Stomach smooth muscle (tissue), 2 donors: ENCODE measurements at regions not wholly inside any gene's neighbourhood (a gene's known extent, or its start where the extent isn't known, plus 50 kb on each side); places are given as distances from the start of the nearest gene placed in this dataset.

Source experiments
- H3K27ac ChIP-seq: one replicate; pipeline ENCODE4 v1.7.0; 2013; ENCODE audit warnings: mild to moderate bottlenecking, low read length, inconsistent platforms
- H3K27me3 ChIP-seq, 2 donors: one replicate each; pipeline ENCODE4 v1.7.0; 2013; ENCODE audit warnings: low read length in 2 of 2; ENCODE audit not compliant: insufficient read depth in 2 of 2, control insufficient read depth in 1 of 2
- H3K36me3 ChIP-seq, 2 donors: one replicate each; pipeline ENCODE4 v1.7.0; 2013; ENCODE audit warnings: low read length in 2 of 2; ENCODE audit not compliant: control insufficient read depth in 2 of 2, insufficient read depth in 2 of 2
- H3K4me1 ChIP-seq: one replicate; pipeline ENCODE4 v1.7.0; 2013; ENCODE audit warnings: low read length; ENCODE audit not compliant: control insufficient read depth, insufficient read depth
- H3K4me3 ChIP-seq, 2 donors: one replicate each; pipeline ENCODE4 v1.7.0; 2013; ENCODE audit warnings: low read length in 2 of 2
- H3K9ac ChIP-seq, 2 donors: one replicate each; pipeline ENCODE4 v1.7.0; 2013; ENCODE audit warnings: low read length in 2 of 2, mild to moderate bottlenecking in 1 of 2
- H3K9me3 ChIP-seq, 2 donors: one replicate each; pipeline ENCODE4 v1.7.0; 2013; ENCODE audit warnings: low read length in 2 of 2; ENCODE audit not compliant: control insufficient read depth in 2 of 2
- donor health status: healthy.
- donor health status: Pancreatic carcinoma.

DNA sequence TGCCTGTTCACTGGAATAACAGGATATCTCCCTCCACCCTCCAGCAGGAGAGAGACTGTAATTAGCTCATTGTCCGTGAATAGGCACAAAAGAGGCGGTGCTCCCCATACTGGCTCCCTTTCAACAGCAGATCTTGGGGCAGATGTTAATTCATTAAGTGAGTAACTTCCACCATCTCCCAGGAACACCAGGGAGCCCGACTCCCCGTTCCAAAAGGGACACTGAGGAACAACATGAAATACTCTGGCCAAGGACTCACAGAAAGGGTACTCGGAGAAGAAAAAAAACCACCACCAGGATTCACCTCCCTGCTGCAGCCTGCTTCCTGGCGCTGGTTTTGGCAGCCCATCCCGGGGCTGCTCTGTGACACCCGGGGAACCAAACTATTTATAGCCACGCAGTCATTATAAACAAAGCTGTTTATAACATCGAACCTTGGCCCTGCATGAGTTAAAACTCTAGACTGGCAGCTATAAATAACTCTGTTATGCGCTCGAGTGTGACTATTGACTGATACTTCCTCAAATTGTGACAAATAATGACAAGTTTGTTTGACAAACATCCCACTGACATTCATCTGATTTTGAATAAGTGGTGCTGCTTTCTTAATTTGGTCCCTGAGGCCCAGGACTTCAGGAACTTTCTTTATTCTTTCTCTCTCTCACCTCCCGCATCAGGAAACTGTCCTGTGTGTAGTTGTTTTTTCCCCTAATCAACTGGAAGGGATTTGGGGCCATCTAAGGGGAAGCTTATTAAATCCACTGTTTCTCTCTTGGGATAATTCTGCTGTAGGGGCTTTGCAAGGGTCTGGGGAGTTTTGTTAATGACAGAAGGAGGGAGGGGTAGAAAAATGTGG lies 521.6 kb downstream of the CD83 start:
- peak overlapping the region; percentile 53 to 67 for H3K4me3 ChIP-seq
- H3K27me3 ChIP-seq = no peaks in the 10 kb centered on the region
- H3K9me3 ChIP-seq = no peaks in the 10 kb centered on the region
- peaks cover 9% of the 10 kb centered on the region for H3K4me1 ChIP-seq
- no peak overlapping the region for H3K27ac ChIP-seq
- H3K36me3 ChIP-seq = no peaks in the 10 kb centered on the region
- peak overlapping the region; percentile 25 to 43 for H3K9ac ChIP-seq

DNA sequence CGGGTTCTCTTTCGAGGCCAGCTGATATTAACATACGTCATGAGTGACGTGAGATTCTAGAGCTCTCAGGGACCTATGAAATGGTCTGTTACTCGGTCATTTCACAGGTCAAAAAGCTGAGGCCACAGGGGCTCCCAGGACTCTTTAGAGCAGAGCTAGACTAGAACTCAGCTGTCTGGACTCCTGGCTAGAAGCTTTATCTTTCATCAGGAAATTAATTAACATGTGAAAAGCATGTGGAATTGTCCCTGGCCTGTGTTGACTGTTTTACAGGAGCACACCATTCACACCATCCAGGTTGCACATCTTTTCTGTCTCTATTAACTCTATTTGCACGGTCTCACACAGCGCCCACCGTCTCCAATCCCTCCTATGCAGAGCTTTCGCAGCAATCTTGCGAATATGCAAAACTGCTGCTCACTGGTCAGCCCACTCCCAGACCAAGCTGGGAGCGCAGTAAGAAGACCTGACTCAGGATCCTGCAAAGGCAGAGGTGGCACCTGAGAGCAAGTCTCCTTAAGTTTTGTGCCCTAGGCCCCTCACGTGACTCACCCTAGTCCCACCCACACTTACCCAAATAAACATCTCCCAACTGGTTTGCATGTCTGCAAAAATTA lies 522.5 kb downstream of the CD83 start:
- Histone ChIP-seq H3K9ac (no peak overlapping the region), H3K27ac (no peak overlapping the region), H3K4me1 (peaks cover 9% of the 10 kb centered on the region), H3K4me3 (no peak overlapping the region), H3K9me3 (no peaks in the 10 kb centered on the region), H3K36me3 (no peaks in the 10 kb centered on the region), H3K27me3 (no peaks in the 10 kb centered on the region)

DNA sequence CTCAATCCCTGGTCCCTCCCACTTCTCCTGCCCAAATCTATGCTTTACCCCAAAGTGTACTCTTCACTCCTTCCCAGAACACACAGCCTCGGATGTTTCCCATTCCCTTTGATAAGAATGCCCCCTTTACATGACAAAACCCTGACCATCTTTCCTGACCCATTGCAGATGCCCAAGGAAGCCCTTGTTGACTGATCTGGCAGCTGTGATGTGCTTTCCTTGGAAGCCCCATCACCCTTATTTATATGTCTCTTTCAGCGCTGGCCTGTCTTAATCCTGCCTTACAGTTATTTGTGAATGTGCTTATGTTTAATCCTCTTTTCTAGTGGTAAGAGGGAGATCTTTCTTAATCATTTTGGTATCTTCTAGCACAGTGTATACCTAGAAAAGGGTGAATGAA lies 523.1 kb downstream of the CD83 start:
- Histone ChIP-seq H3K4me3 (no peak overlapping the region), H3K4me1 (peaks cover 9% of the 10 kb centered on the region), H3K36me3 (no peaks in the 10 kb centered on the region), H3K9me3 (no peaks in the 10 kb centered on the region), H3K27ac (no peak overlapping the region), H3K9ac (no peak overlapping the region), H3K27me3 (no peaks in the 10 kb centered on the region)

DNA sequence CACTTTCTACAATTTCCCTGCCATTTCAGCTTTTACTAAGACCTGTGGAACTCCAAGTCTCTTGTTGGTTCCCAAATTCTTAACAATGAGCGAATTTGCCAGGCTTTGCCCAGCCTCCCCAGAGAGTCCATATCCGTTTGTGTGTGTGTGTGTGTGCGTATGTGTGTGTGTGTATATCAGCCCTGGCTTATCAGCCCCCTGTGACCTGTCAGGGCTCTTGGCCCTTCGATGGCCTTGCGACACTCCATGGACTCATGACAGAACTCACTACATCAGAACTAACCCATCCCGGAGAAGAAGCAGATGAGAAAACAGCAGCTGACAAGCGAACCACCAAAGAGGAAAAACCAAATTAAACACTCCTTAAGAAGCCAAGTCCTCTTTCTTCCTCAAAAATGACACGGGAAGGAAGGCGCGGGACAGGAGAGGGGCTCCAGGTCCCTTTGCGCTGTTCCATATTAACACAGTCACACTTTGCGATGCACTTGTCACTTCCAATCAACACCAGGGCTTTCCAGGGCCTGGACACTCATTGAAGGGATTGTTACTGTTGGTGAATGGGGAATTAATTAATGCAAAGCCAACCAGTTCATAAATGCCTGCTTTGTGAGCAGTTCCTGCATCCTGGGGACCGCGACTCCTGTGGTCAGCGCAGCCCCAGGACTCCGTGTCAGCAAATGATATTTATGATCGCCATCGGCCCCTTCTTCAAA lies 524.0 kb downstream of the CD83 start:
- H3K4me3 ChIP-seq = no peak overlapping the region
- no peak overlapping the region for H3K9ac ChIP-seq
- no peak overlapping the region for H3K27ac ChIP-seq
- H3K27me3 ChIP-seq = no peaks in the 10 kb centered on the region
- no peaks in the 10 kb centered on the region for H3K36me3 ChIP-seq
- H3K4me1 ChIP-seq = peaks cover 9% of the 10 kb centered on the region
- no peaks in the 10 kb centered on the region for H3K9me3 ChIP-seq

DNA sequence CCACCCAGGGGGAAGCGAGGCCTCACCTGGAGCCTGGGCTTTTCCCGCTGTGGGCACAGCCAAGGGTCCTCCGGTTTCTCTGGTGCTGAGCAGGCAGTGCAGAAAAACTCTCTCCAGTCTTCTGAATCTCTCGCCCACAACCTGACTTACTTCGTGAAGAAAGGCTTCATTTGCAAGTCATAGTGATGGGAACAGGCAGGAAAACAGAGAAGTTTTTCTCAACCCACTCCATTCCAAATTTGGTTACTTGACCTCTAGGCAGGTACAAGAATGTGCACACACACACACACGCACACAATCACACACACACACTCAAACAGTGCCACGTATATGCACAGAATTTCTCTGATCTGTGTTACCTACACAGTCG lies 524.5 kb downstream of the CD83 start:
- Histone ChIP-seq H3K27me3 (no peaks in the 10 kb centered on the region), H3K9ac (no peak overlapping the region), H3K27ac (no peak overlapping the region), H3K36me3 (no peaks in the 10 kb centered on the region), H3K9me3 (no peaks in the 10 kb centered on the region), H3K4me3 (no peak overlapping the region), H3K4me1 (peaks cover 9% of the 10 kb centered on the region)

DNA sequence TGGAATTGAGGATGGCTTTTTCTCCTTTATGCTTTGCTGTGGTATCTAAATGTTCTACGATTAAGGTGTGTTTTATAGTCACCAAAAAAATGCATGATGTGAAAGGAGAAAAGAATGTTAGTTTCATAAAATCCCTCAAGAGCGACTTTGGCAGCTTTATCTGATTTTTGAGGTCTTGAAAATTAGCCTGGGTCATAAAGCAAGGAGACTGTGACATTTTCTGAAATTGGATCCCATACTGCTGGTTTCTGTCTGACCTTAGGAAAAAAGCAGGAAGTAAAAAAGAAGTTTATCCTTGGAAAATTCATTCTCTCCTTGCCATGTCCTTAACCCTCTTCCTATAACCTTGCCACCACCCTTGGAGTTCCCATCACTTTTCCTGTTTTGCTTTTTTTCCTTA lies 525.3 kb downstream of the CD83 start:
- no peak overlapping the region for H3K9ac ChIP-seq
- H3K36me3 ChIP-seq = no peaks in the 10 kb centered on the region
- H3K4me3 ChIP-seq = no peak overlapping the region
- H3K4me1 ChIP-seq = peaks cover 9% of the 10 kb centered on the region
- H3K9me3 ChIP-seq = no peaks in the 10 kb centered on the region
- no peak overlapping the region for H3K27ac ChIP-seq
- no peaks in the 10 kb centered on the region for H3K27me3 ChIP-seq

DNA sequence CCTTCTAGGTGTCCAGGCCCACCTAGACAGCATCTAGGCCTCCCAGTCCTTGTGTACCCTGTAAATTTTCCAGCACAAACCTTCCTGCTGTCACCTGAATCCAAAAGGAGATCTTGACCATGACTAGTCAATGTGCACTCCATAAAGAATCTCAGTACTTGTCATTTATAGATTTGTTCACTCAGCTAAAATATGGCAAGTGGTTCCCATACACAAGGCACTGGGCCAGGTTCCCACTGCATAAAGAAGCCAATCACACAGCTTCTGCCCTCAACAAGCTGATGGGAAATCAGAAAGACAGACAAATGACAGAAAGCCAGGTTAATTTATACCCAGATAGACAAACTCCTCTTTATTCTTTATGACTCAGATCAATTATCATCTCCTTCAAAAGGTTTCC lies 526.8 kb downstream of the CD83 start:
- H3K36me3 ChIP-seq = no peaks in the 10 kb centered on the region
- H3K4me1 ChIP-seq = peaks cover 5% of the 10 kb centered on the region
- H3K9me3 ChIP-seq = no peaks in the 10 kb centered on the region
- no peak overlapping the region for H3K9ac ChIP-seq
- no peak overlapping the region for H3K27ac ChIP-seq
- H3K27me3 ChIP-seq = no peaks in the 10 kb centered on the region
- H3K4me3 ChIP-seq = no peak overlapping the region

DNA sequence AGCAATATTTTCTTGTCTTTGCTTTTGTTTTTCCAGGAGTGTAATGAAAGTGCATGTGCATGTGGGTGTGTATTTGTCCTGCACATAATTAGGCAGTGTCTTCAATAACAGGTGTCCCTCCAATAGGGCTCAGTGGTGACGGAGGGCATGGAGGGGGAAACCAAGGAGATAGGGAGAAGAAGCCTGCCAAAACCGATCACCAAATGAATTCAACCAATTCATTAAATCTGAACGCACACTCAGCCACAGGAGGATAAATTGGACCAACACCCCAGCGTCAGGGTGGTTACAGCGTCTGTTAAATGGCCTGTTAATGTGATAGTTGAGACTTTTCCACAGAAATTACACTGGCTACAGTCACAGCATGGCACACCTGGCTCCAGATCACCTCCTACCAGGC lies 527.6 kb downstream of the CD83 start:
- H3K9ac ChIP-seq = no peak overlapping the region
- no peaks in the 10 kb centered on the region for H3K9me3 ChIP-seq
- H3K27ac ChIP-seq = no peak overlapping the region
- no peaks in the 10 kb centered on the region for H3K27me3 ChIP-seq
- no peaks in the 10 kb centered on the region for H3K36me3 ChIP-seq
- H3K4me3 ChIP-seq = no peak overlapping the region
- no peaks in the 10 kb centered on the region for H3K4me1 ChIP-seq

DNA sequence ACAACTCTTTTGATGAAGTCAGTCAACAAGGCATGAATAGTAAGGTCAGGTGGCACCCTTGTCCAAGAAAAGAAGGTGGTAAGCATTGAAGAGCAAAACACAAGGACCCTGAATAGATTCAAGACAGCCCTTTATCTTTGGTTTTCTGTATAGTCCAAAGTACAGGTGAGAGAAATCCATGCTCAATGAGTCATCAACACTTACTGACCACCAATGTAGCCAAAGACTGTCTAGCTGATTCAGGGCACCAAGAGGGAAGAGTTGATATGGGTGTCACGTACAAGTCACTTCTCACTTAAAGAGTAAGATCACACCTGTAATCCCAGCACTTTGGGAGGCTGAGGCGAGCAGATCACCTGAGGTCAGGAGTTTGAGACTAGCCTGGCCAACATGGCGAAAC lies 528.3 kb downstream of the CD83 start:
- H3K27me3 ChIP-seq = no peaks in the 10 kb centered on the region
- H3K4me3 ChIP-seq = no peak overlapping the region
- H3K4me1 ChIP-seq = no peaks in the 10 kb centered on the region
- H3K36me3 ChIP-seq = no peaks in the 10 kb centered on the region
- no peaks in the 10 kb centered on the region for H3K9me3 ChIP-seq
- H3K9ac ChIP-seq = no peak overlapping the region
- no peak overlapping the region for H3K27ac ChIP-seq

DNA sequence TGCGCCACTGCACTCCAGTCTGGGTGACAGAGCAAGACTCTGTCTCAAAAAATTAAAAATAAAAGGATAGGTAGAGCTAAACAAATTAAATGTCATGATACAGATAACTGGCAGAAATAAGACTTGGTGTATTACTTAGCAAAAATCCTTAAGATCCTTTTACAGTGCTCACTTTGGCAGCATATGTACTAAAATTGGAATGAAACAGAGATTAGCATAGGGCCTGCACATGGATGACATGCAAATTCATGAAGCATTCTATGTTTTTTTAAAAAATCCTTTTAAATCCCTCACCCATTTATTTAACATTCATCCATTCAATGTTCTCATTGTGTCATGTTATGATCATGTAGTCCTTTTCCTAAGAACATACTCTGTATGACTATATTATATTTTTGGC lies 528.8 kb downstream of the CD83 start:
- no peak overlapping the region for H3K27ac ChIP-seq
- no peaks in the 10 kb centered on the region for H3K36me3 ChIP-seq
- no peak overlapping the region for H3K4me3 ChIP-seq
- H3K9me3 ChIP-seq = no peaks in the 10 kb centered on the region
- no peaks in the 10 kb centered on the region for H3K27me3 ChIP-seq
- no peaks in the 10 kb centered on the region for H3K4me1 ChIP-seq
- H3K9ac ChIP-seq = no peak overlapping the region

DNA sequence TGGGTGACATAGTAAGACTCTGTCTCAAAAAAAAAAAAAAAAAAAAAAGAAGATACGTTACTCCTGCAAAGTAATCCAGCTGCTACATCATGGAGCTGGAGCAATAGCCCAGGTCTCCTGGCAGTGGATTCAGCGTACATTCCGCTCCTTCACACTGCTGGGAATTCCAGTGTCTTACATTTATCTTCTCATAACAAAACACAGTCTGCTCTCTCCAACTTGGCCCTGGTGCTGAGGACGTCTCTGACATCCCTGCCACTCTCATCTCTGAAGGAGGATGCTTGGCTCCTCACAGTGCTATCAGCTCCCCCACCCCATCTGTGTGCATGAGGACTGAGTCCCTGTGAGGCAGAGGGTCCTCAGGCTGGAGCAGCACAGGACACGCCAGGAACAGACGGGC lies 529.8 kb downstream of the CD83 start:
- Histone ChIP-seq H3K36me3 (no peaks in the 10 kb centered on the region), H3K27ac (no peak overlapping the region), H3K4me1 (no peaks in the 10 kb centered on the region), H3K9me3 (no peaks in the 10 kb centered on the region), H3K27me3 (no peaks in the 10 kb centered on the region), H3K9ac (no peak overlapping the region), H3K4me3 (no peak overlapping the region)
